Lung microvascular endothelial cell (primary cell): ENCODE measurements at regions not wholly inside any gene's neighbourhood (a gene's known extent, or its start where the extent isn't known, plus 50 kb on each side); places are given as distances from the start of the nearest gene placed in this dataset.

Source experiments
- DNase-seq, 2 donors: peaks; one replicate each; pipeline versions ENCODE4 v3.0.0 to v3.0.0-alpha.2; 2010; ENCODE audit warnings: low read depth in 2 of 2

- no peak for DNase-seq
Observed at GRCh38 chr13:59603646-59604045, 560.1 kb downstream of the DIAPH3 start.

DNA sequence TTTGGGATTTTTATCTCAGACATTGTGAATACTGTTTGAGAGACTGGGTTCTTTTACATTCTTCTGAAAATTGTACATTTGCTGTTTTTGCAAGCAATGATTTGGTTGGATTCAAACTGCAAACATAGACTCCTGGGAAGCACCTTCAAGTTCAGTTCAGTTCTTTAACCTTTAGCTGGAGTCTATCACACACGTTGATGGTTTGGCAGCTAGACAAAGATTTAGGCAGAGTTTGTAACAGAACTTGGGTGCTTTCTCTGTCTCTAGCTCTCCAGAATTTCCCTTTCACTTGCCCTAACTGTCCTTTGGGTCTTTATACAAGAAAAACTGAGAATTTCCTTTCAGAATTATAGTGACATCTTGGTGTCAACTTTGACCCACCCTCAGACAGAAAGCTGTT lies 556.6 kb downstream of the DIAPH3 start:
- DNase-seq = no peak

- DNase-seq = no peak
Observed at GRCh38 chr13:59607780-59608233, 555.9 kb downstream of the DIAPH3 start.

GRCh38 chr13:59609421-59609820 lies 554.3 kb downstream of the DIAPH3 start:
- DNase-seq = no peak
